HS-5 (cell line): ENCODE measurements at regions not wholly inside any gene's neighbourhood (a gene's known extent, or its start where the extent isn't known, plus 50 kb on each side); places are given as distances from the start of the nearest gene placed in this dataset.
A peak's percentile ranks its signal among the peaks of the same experiment; 100 is the strongest.
"Not testable (repeated sequence)": the region's sequence is repeated elsewhere in the genome, so short reads cannot be mapped to it uniquely, and the experiment has no call there.

Source experiments
- DNase-seq: peaks from one replicate; pipeline ENCODE4 v3.0.0-alpha.2; 2012; ENCODE audit warnings: low read depth

DNA sequence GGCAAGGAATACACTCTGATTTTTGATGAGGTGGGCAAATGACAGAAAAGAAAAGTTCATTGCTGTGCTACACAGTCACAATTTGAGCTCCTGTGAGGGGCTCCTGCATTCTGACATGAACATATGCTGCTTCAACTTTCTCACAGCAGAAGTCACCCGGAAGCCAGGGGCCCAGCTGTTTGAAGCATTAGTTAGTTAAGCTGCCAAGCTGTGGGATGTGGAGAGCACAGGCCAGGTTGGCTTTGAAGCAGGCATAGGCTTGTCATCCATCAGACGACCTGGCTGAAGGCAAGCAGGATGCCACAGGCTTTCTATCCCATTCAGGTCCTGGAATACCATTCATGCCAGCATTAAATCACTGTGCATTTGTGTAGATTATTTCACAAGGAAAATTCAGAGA lies 63.1 kb downstream of the MTNR1B start:
- no peak for DNase-seq

DNA sequence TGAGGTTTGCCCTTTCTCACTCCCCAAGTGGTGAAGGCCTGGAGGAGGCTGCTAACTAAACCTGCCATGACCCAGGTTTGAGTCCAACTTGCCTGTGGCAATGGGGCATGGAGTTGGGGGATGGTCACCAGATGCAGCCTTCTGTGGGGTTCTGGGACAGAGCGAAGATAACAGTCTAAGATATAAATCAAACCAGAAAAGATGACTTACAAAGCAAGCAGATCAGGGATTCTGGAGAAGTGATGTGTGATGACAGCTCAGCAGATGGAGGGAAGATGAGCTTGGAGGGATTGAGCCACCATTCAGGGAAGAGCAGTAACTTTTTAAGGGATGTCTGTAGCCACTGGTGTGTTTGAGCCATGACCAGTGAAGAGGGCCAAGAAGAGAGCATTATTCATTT lies 63.6 kb downstream of the MTNR1B start:
- DNase-seq = no peak

DNA sequence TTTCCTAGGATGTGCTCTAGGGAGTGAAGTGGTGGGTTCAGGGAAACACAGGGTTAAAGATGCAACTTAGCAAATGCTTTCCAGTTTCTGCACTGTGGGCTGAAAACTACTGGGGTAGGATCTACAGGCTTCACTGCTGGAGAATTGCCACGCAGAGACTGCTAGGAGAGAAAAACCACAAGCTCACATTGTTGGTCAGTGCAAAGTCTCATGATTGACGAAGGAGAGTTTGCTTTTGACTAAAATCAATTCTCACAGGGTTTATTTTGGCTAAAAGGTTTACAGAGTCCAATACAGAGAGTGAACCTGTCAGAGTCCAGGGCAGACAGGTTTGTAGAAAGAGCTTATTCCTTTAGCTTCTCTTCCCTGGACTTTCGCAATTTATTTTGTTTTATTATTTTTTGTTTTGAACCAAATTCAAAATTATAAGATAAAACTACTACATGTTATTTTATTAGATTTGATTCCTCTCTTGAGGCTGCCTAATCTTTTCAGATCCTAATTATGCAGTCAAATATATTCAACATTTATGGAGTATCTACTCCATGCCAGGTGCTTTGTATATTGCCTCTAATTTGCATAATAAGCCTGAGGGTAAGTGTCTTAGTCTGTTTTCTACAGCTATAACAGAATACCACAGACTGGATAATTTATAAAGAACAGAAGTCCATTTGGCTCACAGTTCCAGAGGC lies 64.7 kb downstream of the MTNR1B start:
- DNase-seq = no peak

GRCh38 chr11:93034723-93035039 lies 65.2 kb downstream of the MTNR1B start:
- no peak for DNase-seq

GRCh38 chr11:93038521-93038920 lies 69.1 kb downstream of the MTNR1B start:
- DNase-seq = no peak

DNA sequence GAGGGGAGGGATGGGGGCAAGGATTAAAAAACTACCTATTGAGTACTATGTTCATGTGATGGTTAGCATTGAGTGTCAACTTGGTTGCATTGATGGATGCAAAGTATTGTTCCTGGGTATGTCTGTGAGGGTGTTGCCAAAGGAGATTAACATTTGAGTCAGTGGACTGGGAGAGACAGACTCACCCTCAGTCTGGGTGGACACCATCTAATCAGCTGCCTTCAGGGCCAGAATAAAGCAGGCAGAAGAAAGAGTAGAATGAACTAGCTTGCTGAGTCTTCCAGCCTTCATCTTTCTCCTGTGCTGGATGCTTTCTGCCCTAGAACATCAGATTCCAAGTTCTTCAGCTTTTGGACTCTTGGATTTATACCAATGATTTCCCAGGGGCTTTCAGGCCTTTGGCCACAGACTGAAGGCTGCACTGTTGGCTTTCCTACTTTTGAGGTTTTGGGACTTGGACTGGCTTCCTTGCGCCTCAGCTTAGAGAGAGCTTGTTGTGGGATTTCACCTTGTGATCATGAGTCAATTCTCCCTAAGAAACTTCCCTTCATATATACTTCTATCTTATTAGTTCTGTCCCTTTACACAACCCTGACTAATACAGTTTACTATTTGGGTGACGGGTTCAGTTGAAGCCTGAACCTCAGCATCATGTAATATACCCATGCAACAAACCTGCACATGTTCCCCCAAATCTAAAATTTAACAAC lies 70.2 kb downstream of the MTNR1B start:
- DNase-seq = no peak

DNA sequence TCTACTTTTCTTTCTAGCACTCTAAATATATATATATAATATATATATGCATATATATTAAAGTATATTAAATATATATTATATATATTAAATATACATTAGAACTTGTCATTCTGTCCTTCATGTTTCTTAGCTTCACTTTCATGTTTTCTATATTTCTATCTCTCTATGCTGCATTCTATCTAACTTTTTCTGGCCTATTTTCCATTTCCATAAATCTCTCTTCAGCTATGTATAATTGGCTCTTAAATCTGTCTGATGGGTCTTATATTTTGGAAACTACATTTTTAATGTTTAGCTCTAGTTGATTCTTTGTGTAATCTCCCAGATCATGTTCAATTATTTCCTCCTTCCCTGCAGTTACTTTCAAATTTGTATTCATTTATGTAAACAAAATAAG lies 72.2 kb downstream of the MTNR1B start:
- DNase-seq = no peak

DNA sequence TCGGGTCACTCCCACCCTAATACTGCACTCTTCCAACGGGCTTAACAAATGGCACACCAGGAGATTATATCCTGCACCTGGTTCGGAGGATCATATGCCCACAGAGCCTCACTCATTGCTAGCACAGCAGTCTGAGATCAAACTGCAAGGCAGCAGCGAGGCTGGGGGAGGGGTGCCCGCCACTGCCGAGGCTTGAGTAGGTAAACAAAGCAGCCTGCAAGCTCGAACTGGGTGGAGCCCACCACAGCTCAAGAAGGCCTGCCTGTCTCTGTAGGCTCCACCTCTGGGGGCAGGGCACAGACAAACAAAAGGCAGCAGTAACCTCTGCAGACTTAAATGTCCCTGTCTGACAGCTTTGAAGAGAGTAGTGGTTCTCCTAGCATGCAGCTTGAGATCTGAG lies 73.7 kb downstream of the MTNR1B start:
- not testable (repeated sequence) for DNase-seq

GRCh38 chr11:93049740-93050139 lies 80.3 kb downstream of the MTNR1B start:
- no peak for DNase-seq

DNA sequence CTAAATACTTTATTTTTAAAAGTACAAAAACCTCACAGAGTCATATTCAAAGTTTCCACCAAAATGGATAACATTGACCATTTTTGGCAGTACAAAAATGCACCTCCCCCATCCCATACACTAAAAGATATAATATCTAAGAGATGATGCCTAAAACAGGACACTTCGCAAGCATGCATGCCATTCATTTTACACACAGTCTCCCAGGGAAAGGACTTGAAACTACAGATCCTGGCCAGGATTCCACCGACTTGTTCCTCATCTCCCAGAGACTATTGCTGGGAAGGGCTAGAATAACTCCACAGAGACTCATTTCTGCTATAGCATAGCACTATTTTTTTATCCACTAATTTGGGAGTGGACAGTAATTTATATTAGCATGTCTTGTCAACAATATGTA lies 81.7 kb downstream of the MTNR1B start:
- DNase-seq = peak; percentile 55

DNA sequence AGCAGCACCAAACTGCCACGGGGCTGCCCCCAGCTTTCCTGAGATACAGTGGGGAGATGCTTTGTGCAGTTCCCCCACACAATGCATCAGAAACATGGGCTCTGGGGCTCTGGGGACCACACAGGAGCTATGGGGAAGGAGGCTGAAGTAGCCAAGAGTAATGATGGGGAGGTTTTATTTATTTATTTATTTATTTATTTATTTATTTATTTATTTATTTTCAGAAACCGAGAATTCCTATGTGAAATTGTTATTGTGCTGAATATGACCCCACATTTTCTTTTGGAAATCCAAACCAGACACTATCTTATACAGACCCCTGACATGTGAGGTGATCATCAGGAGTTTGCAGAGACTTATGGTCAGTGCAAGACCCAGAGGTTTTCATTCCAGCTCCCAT lies 84.4 kb downstream of the MTNR1B start:
- no peak for DNase-seq

GRCh38 chr11:93054279-93054678 lies 84.8 kb downstream of the MTNR1B start:
- no peak for DNase-seq

DNA sequence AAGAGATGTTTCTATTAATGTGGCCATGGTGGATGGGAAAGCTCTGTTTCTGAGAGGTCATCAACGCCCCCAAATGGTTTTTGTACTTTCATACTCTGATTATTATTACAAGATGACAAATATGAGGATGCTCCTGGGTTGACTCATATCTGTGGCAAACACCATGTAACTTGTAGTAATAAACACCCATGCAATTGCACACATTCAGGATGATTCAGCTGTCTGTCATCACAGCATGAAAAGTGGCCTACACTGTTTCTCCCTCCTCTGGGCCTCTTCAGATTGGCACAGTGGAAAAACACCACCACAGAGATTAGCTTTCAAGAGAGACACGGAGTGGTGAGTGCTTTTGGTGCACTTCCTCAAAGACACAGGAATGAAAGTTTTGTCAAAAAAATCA lies 85.4 kb downstream of the MTNR1B start:
- peak; percentile 97 for DNase-seq

- DNase-seq = no peak
Measured at GRCh38 chr11:93059117-93059957, 89.9 kb downstream of the MTNR1B start.

DNA sequence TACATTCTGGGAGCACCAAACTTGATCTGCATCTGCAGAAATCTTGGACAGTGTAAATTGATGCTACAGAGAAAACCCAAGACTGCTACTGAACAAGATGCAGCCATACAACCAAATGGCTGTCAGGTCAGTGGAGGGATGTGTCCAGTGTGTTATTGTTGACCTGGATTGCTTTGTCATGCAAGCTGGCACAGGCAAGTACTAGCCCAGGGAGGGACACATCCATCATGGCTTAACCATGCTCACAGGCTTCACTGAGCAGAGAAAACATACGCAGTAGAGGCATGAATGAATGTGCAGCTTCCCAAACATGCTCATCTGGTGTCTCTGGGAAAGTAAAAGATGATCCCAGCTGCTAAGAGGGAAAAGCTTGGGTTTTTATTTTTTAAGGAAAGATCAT lies 93.6 kb downstream of the MTNR1B start:
- DNase-seq = no peak

DNA sequence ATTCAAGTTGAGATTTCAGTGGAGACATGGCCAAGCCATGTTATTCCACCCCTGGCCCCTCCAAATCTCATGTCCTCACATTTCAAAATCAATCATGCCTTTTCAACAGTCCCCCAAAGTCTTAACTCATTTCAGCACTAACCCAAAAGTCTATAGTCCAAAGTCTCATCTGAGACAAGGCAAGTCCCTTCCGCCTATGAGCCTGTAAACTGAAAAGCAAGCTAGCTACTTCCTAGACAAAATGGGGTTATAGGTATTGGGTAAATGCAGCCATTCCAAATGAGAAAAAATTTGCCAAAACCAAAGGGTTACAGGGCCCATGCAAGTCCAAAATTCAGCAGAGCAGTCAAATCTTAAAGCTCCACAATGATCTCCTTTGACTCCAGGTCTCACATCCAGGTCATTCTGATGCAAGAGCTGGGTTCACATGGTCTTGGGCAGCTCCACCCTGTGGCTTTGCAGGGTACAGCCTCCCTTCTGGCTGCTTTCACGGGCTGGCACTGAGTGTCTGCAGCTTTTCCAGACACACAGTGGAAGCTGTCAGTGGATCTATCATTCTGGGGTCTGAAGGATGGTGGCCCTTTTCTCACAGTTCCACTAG lies 95.7 kb downstream of the MTNR1B start:
- DNase-seq = not testable (repeated sequence)

DNA sequence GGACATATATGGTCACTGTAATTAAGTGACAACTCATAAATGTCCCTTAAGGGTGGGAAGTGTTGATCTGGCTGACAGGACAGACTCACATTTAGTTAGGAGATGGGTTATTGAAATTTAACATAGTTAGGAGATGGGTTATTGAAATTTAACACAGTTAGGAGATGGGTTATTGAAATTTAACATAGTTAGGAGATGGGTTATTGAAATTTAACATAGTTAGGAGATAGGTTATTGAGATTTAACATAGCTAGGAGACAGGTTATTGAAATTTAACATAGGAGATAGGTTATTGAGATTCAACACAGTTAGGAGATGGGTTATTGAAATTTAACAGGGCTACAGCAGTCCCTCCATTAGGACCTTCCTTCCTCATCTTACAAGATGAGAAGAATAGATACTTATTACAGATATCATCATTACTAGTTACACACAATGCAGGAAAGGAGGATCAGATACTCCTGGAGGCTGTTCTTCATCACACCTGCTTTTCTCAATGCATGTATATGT lies 98.5 kb downstream of the MTNR1B start:
- DNase-seq = no peak

DNA sequence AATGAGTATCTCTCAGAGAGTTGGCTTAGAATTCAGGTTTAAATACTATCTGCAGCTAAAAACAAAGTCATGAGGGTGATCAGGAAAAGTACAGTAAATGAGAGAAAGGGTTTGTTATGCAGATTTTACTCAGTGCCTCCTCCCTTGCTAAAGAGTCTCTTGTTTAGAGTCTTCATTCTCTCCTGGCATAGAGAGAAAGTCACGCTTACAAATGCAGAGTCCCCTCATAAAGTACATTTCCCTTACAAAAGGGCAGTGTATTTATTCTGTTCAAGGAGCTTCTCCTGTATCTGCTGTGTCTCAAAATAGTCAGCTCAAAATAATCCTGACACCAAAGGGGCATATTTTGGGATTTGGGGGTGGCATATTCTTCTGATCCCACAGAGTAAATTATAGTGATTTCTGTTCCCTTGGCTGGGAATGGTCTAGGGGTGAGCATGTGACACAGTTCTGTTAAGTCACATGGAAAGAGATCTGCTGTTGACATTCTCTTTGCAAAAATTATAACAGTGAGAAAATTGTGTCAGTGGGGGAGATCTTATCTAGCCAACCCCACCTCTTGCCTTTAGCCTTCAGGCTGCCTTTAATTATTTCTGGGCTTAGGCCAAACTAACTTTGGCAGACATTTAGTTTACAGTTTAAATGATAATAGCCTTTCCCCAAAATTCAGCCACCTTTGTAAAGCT lies 102.9 kb downstream of the MTNR1B start:
- no peak for DNase-seq

DNA sequence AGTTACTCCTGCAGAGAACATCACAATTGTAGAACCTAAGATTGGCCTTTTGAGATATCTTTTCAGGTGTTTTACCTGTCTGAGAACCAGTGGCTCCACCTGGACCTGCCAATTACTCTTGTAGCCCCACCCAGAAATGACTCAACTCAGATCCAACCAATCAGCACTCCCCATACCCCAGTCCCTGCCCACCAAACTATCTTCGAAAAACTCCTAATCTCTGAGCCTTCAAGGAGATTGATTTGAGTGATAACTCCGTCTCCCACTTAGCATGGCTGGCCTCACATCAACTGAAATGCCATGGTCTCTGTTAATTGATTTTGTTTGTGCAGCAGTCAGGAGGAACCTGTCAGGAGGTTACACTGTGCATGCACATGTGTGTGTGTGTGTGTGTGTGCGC lies 103.6 kb downstream of the MTNR1B start:
- DNase-seq = no peak

- no peak for DNase-seq
Measured at GRCh38 chr11:93073508-93074280, 104.2 kb downstream of the MTNR1B start.

GRCh38 chr11:93074352-93074751 lies 104.9 kb downstream of the MTNR1B start:
- DNase-seq = no peak
